MM.1S (cell line): ENCODE measurements at regions not wholly inside any gene's neighbourhood (a gene's known extent, or its start where the extent isn't known, plus 50 kb on each side); places are given as distances from the start of the nearest gene placed in this dataset.

ENCODE experiments used
- DNase-seq: peaks from one replicate; pipeline ENCODE4 v3.0.0-alpha.2; 2015
- H2AFZ ChIP-seq: fragments of 300-600 bp; sonication (generic); 2 replicates; pipeline ENCODE4 v1.6.0; 2016; ENCODE audit warnings: antibody characterized with exemption, low read length
- H3F3A ChIP-seq: fragments of 300-600 bp; sonication (generic); 2 replicates; pipeline ENCODE4 v1.6.1; 2016; ENCODE audit warnings: mild to moderate bottlenecking, antibody characterized with exemption, low read length, moderate library complexity, mixed read lengths; ENCODE audit not compliant: insufficient read depth
- H3K27ac ChIP-seq: fragments of 300-600 bp; sonication (generic); 2 replicates; pipeline ENCODE4 v1.5.1; 2016; ENCODE audit warnings: mild to moderate bottlenecking, low read length
- H3K27me3 ChIP-seq: fragments of 300-600 bp; sonication (generic); replicated peaks from 2 replicates; pipeline ENCODE4 v1.6.0; 2016; ENCODE audit warnings: low read length; ENCODE audit not compliant: insufficient read depth
- H3K36me3 ChIP-seq: fragments of 300-600 bp; sonication (generic); replicated peaks from 2 replicates; pipeline ENCODE4 v1.6.1; 2016; ENCODE audit warnings: mild to moderate bottlenecking, low read length, mixed read lengths; ENCODE audit not compliant: insufficient read depth
- H3K4me1 ChIP-seq: fragments of 300-600 bp; sonication (generic); 2 replicates; pipeline ENCODE4 v1.6.1; 2016; ENCODE audit warnings: low read length, mixed read lengths
- H3K4me2 ChIP-seq: fragments of 300-600 bp; sonication (generic); 2 replicates; pipeline ENCODE4 v1.6.0; 2016; ENCODE audit warnings: low read depth, low read length
- H3K4me3 ChIP-seq: fragments of 300-600 bp; sonication (generic); 2 replicates; pipeline ENCODE4 v1.5.1; 2016; ENCODE audit warnings: low read length, mixed read lengths
- H3K79me2 ChIP-seq: fragments of 300-600 bp; sonication (generic); 2 replicates; pipeline ENCODE4 v1.6.1; 2016; ENCODE audit warnings: mixed run types, low read length, mixed read lengths
- H3K9ac ChIP-seq: fragments of 300-600 bp; sonication (generic); 2 replicates; pipeline ENCODE4 v1.6.1; 2016; ENCODE audit warnings: low read length, mixed read lengths
- H3K9me2 ChIP-seq: fragments of 300-600 bp; sonication (generic); replicated peaks from 2 replicates; pipeline ENCODE4 v1.6.1; 2016; ENCODE audit warnings: mild to moderate bottlenecking, low read length, mixed read lengths; ENCODE audit not compliant: insufficient read depth
- H3K9me3 ChIP-seq: fragments of 300-600 bp; sonication (generic); replicated peaks from 2 replicates; pipeline ENCODE4 v1.6.1; 2016; ENCODE audit warnings: mild to moderate bottlenecking, low read length, mixed read lengths; ENCODE audit not compliant: insufficient read depth
- H4K20me1 ChIP-seq: fragments of 300-600 bp; sonication (generic); 2 replicates; pipeline ENCODE4 v1.6.1; 2016; ENCODE audit warnings: mild to moderate bottlenecking, low read length, moderate library complexity, mixed read lengths; ENCODE audit not compliant: insufficient read depth
- CTCF ChIP-seq: fragments of 300-600 bp; sonication (generic); IDR thresholded peaks from 2 replicates; pipeline ENCODE4 v1.5.1; 2016; ENCODE audit warnings: antibody characterized with exemption, low read length, mixed read lengths
- EZH2 ChIP-seq: fragments of 300-600 bp; sonication (generic); optimal IDR thresholded peaks from 2 replicates; pipeline ENCODE3; 2017; ENCODE audit warnings: low read depth, mild to moderate bottlenecking, antibody characterized with exemption, low read length, mixed read lengths
- EZH2phosphoT487 ChIP-seq: fragments of 300-600 bp; sonication (generic); IDR thresholded peaks from 2 replicates; pipeline ENCODE4 v1.6.1; 2018; ENCODE audit warnings: antibody characterized with exemption, low read length

DNA sequence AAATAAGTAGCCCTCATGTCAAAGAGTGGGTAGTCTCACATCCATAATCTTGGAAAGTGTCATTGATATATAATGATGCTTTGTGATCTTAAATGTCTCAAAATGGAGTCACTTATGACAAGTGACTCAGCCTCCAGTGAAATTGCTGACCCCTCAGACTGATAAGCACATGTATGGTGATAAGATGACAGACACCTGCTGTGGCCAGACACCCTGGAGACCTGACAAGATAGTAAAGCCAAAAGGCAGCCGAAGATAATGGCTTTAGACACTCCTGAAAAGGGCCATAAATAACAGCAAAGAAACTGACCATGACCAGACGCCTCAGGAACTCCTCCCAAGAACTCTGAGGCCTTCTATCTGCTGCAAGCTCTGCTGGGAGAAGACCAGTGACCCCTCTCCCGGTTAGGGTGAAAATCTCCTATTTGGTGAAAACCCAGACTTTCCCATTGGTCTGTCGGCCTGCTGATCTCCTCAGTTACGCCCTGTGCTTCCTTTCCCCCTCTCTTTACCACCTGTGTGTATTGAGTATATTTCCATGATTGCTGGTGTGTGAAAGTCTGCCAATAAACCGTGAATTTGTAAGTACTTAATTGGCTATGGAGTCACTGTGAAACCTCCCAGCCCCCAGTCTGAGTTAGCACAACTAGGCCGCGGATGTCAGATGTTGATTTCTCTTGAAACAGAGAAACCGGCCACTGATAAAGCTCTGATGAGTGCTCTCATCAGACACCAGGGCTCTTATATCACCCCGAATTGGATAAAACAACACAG, 226.7 kb upstream of the MYOCD start:
- H2AFZ ChIP-seq, result no peak overlapping the region

GRCh38 chr17:12445331-12445730, 220.4 kb upstream of the MYOCD start:
- no peak for DNase-seq
- no peaks in the 10 kb centered on the region for H3K27me3 ChIP-seq
- H2AFZ ChIP-seq, result no peak overlapping the region
- no peaks in the 10 kb centered on the region for H3K36me3 ChIP-seq
- TF ChIP-seq EZH2phosphoT487, result no peak
- TF ChIP-seq EZH2, result no peak
- TF ChIP-seq CTCF, result no peak
- H3K4me2 ChIP-seq, result no peak overlapping the region
- H3K4me3 ChIP-seq, result no peak overlapping the region
- no peaks in the 10 kb centered on the region for H3K9me2 ChIP-seq
- H3K79me2 ChIP-seq, result no peaks in the 10 kb centered on the region
- H3K4me1 ChIP-seq, result no peaks in the 10 kb centered on the region
- H3K9me3 ChIP-seq, result no peaks in the 10 kb centered on the region
- no peak overlapping the region for H3K27ac ChIP-seq
- no peak overlapping the region for H3K9ac ChIP-seq
- H4K20me1 ChIP-seq, result no peaks in the 10 kb centered on the region
- no peaks in the 10 kb centered on the region for H3F3A ChIP-seq

More for the DNA sequence above, 226.7 kb upstream of the MYOCD start:
- Histone ChIP-seq H3F3A (no peaks in the 10 kb centered on the region), H3K27me3 (no peaks in the 10 kb centered on the region), H3K4me3 (no peak overlapping the region), H3K4me1 (no peaks in the 10 kb centered on the region), H3K9me2 (no peaks in the 10 kb centered on the region), H3K9ac (no peak overlapping the region), H3K36me3 (no peaks in the 10 kb centered on the region), H3K79me2 (no peaks in the 10 kb centered on the region), H3K9me3 (no peaks in the 10 kb centered on the region), H3K27ac (no peak overlapping the region), H3K4me2 (no peak overlapping the region), H4K20me1 (no peaks in the 10 kb centered on the region)
- DNase-seq, result no peak
- no peak for TF ChIP-seq EZH2phosphoT487
- no peak for TF ChIP-seq CTCF
- TF ChIP-seq EZH2, result no peak

DNA sequence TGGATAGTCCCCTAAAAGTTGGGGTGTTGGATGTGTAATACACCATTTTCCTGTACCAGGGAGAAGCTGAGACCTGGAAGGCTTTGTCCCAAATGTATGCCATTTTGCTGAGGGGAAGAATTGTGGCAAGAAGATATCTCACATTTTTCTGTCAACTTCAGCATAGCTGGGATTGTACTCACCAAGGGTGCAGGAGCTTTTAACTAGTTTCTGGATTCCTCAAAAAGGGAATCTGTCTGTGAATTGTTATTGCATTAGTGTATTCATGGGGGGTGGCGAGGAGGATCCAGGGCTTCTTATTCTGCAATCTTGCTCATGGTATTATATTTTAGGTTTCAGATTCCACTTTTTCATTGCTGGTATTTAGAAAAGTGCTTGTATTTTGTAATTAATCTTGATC, 208.2 kb upstream of the MYOCD start:
- Histone ChIP-seq H3K27me3 (no peaks in the 10 kb centered on the region), H3K79me2 (no peaks in the 10 kb centered on the region), H4K20me1 (no peaks in the 10 kb centered on the region), H3K9ac (no peak overlapping the region), H3K9me3 (no peaks in the 10 kb centered on the region), H3K9me2 (no peaks in the 10 kb centered on the region), H3K4me2 (no peak overlapping the region), H2AFZ (no peak overlapping the region), H3K4me3 (no peak overlapping the region), H3K27ac (no peak overlapping the region), H3F3A (no peaks in the 10 kb centered on the region), H3K36me3 (no peaks in the 10 kb centered on the region), H3K4me1 (no peaks in the 10 kb centered on the region)
- no peak for TF ChIP-seq EZH2phosphoT487
- no peak for TF ChIP-seq CTCF
- TF ChIP-seq EZH2, result no peak
- DNase-seq, result no peak
